Globus pallidus (tissue), 1 donor: ENCODE measurements at regions not wholly inside any gene's neighbourhood (a gene's known extent, or its start where the extent isn't known, plus 50 kb on each side); places are given as distances from the start of the nearest gene placed in this dataset.
"Not testable (repeated sequence)": the region's sequence is repeated elsewhere in the genome, so short reads cannot be mapped to it uniquely, and the experiment has no call there.

Experiments
- DNase-seq: peaks from one replicate; pipeline ENCODE4 v3.0.0-alpha.2; 2015; ENCODE audit warnings: low spot score

DNA sequence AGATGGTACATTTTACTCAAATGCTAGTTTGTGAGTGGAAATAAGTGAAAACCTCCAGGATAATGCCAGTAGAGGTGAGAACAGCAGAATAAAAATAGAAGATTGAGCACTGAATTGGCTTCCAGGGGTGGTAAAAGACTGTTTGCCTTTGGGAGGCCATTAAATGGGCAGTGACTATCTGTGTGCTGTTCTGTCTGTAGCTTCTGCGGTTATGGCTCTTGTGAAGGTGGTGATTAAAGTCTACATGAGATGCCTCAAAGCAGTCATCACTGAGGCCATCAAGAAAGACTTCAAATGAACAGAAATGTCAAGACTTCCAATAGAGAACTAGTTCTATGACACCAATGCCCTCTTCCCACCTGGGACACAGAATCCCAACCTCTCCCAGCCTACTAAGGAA is 108.8 kb downstream of the EFHB start:
- no peak for DNase-seq

DNA sequence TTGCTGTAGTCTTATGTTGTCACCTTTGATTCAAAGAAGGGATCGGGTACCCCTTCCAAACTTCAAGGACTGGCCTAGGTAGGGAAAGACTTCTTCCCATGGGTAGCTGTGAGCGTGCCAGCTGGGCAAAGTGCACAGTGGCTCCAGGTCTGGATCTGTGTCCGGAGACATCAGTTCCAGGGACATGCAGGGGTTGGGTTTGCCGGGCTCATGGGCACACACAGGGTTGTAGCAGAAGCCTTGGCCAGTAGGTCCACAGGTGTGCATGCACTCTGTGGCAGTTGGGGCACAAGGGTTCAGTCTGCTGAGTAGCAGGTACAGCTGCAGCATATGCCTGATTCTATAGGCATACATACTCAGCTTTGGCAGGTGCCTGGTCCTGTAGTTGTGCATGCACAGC is 111.2 kb downstream of the EFHB start:
- no peak for DNase-seq

DNA sequence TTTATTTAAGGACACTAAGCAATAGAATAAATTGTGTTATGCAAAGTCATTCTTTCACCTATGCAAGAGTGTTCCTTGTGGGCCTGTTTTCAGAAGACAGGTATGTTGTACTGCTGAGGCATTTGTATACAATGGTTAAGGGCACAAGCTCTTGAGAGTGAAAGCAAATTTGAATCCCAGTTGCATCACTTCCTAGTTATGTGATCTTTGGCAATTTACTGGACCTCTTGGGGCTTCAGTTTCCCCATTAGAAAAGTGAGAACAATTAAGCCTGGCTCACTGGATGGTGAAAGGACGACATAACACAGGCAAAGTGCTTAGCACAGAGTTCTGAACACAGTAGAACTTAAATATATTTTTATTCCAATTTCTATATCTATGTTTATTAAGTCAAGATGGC is 117.4 kb downstream of the EFHB start:
- DNase-seq = no peak

DNA sequence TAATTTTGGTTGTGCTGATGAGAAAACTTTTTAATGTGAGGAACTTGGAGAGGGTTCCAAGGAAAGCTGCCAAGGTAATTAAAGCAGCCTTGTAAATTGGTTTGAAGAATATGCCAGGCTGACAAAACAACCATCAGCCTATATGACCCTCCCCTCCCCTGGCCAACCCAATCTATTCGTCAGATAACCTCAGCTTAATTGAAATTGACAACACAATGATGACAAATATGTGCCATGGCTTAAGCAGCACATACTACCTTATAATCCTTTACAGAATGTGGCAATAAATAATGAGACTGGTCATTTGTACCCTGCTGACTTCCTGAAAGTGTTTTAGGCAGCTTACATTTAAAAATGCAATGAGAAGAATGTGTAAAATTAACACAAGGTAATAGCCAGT is 118.2 kb downstream of the EFHB start:
- no peak for DNase-seq

DNA sequence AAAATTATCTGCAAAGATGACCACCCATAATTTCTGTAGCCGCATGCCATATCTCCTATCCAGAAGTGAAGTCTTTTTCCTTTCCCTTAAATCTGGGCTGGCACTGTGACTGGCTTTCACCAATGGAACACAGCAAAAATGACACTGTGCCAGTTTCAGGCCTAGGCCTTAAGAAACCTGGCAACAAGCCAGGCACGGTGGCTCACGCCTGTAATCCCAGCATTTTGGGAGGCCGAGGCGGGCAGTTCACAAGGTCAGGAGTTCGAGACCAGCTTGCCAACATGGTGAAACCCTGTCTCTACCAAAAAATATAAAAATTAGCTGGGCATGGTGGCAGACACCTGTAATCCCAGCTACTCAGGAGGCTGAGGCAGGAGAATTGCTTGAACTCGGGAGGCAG is 120.3 kb downstream of the EFHB start:
- DNase-seq = not testable (repeated sequence)

DNA sequence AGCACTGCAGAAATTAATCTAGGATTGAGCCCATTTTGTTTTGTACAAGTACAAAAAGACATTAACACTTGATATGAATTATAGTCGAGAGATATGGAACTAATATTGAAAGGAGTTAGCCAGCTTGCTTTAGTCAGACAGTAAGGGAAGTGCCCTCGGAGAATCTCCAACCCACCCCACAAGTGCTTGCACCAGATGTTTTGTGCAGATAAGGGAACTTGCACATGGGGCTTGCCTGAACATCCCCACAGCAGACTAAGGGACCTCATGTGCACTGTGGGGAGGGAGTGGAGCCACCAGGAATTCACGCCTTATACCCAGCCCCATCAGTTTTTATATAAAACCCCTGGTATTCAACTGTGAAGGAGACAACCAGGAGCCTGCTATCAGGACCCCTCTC is 122.3 kb downstream of the EFHB start:
- no peak for DNase-seq

DNA sequence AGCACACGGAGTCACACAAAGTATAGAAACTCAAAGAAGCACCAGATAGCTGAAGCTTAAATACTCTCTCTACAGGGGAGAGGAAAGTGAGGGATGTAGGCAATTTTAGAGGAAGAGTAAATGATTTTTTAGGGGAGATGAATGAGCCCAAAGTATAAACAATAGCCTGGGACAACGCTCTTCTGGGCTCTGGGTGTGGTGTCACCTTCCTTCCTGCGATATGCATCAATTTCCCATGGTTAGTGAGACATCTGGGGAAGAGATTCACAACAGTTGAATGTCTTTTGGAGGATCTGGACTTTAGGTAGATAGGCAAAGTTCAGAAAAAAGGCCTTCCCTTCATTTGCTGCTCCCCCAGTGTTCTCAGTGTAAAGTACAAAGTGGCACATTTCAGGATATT is 125.2 kb downstream of the EFHB start:
- no peak for DNase-seq

DNA sequence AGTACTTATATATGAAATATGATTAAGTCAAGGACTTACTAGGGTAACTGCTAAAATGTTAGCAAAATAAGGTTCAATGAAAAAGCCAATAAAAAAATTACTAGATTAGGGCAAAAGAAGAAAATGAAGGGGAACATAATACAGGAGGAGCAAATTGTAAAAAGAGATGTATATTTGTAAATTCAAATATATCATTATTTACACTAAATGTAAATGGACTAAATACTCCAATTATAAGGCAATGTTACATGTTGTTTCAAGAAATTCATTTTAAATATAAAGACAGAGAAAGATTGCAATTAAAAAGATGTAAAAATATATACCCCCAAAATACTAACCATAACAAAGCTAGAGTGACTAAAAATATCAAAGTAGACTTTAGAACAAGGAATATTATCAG is 134.1 kb downstream of the EFHB start:
- DNase-seq = no peak

DNA sequence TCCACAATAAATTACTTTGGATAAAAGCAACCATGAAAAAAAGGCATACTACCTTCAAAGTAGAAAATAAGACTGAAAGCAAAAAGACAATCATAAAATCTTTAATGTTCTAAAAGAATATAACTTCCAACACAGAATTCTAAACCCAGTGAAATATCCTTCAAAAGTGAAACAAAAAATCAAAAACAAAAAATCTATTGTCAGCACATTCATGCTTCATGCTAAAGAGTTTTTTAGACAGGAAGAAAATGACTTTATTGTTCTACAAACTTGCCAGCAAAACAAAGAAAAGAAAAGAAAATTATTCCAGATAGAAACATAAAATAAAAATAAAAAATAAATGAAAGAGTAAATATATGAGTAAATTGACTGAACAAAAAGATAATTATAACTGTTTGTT is 134.9 kb downstream of the EFHB start:
- DNase-seq = no peak

DNA sequence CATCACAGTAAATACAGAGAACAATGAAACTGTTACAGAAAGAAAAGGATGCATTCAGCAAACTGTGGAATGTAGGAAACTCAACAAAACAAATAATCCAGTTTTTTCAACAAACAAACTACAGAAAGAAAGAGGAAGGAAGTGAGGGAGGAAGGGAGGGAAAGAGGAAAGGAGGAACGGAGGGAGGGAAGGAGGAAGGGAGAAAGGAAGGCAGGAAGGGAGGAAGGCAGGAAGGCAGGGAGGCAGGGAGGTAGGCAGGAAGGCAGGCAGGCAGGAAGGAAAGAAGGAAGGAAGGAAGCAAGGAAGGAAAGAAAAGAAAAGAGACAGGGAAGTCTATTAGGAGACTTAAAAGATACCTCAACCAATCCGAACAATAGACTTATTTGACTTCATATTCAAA is 135.7 kb downstream of the EFHB start:
- no peak for DNase-seq

DNA sequence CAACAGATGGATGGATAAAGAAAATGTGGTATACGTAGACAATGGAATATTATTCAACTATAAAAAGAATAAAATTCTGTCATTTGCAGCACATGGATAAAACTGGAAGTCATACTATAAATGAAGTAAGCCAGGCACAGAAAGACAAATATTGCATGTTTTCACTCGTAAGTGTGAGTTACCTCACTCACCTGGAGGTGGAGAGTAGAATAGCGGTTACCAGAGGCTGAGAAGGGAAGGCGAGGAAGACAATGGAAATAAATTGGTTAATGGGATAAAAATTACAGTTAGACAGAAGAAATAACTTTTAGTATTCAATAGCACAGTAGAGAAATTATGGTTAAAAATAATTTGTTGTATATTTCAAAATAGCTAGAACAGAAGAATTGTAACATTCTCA is 141.6 kb downstream of the EFHB start:
- DNase-seq = no peak

DNA sequence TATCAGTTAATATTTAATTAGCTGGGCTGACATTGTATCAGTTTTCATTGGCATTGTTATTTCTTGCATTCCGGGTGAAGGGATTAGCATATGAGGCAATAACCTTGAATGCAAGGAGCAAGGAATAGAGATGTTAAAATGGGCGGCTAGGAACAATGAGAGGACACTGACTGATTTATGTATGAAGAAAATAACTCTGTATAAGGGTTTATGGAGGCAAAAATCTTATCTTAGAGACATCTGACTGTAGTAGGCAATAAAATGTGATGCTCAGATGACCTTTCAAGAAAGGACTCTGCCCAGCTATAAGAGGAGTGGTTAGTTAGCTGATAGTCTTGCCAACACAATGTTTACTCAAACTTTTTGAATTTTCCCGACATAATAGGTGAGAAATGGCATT is 158.3 kb downstream of the EFHB start:
- no peak for DNase-seq

DNA sequence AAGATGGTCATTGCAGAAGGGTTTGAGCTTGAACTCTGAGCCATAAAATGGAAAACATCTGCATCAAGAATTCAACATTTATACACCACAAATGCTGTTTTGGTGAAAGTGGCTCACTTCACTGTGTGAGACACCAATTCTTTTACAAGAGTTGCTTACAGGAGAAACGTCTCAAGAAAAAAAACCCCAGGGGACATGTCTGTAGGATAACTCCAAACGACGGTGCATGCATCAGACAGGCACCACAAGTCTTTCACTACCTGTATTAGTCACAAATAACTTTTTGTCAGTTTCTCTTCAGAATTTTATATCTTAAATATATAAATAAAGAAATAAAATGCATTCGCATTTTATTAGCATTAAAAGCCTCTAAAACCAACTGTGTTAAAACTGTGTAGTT is 164.3 kb downstream of the EFHB start:
- DNase-seq = no peak

DNA sequence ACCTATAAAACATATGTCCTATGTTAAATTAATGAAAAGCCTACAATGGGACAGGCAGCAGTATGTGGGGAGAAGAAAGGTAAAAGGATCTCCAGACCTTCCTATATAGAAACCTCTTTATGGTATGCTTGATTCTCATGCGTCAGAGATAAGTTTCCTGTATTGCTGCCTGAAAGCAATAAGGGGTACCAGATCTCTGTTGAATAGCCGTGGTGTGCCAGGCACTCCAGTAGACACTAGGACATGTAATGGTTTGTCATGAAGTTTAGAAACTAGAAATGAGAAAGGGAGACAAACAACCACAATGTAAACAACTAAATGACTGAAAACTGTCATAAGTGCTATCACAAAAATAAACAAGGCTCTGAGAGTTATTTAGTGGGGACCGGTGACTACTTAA is 168.1 kb downstream of the EFHB start:
- DNase-seq = no peak

DNA sequence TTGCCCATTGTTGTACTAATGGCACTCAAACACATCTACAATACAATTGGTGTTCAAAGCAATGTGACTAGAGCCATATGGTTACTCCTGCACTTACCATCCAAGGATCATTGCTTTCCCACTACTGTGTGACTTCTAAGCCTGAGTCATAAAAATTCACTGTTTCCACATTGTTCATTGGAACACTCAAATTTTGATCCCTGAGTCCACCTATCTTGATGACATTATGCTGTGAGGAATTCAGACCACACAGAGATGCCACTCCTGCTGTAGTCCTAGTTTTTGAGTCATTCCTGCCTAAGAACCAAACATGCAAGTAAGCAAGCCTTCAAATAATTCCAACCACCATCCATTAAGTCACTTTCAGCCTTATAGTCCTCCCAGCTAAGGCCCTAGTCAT is 176.2 kb downstream of the EFHB start:
- no peak for DNase-seq

DNA sequence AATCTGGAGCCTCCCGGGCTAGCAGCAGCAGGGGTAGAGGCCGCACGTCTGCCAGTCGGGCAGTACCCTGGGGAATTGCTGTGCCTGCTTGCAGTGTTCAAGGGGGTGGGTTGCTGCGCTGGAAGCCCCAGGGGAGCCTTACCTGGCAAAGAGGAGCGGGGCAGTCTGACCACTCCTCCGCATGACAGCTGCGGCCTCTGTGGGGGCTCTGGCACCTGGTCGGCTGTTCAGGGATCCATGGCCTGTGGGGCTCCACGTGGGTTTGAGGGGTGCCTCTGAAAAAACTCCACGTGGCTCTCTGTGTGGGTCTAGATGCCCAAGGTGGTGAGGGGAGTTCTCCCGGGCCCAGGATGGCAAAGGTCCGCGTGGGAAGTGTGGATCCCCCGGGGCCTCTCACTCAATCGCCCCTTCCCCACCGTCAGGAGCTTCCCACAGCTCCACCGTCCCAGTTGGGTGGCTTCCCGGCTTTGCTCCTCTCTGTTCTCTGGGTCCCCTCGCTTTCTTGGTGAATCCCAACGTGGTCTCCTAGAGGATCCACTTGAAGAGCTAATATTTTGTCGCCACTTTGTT is 184.5 kb downstream of the EFHB start:
- DNase-seq = no peak

DNA sequence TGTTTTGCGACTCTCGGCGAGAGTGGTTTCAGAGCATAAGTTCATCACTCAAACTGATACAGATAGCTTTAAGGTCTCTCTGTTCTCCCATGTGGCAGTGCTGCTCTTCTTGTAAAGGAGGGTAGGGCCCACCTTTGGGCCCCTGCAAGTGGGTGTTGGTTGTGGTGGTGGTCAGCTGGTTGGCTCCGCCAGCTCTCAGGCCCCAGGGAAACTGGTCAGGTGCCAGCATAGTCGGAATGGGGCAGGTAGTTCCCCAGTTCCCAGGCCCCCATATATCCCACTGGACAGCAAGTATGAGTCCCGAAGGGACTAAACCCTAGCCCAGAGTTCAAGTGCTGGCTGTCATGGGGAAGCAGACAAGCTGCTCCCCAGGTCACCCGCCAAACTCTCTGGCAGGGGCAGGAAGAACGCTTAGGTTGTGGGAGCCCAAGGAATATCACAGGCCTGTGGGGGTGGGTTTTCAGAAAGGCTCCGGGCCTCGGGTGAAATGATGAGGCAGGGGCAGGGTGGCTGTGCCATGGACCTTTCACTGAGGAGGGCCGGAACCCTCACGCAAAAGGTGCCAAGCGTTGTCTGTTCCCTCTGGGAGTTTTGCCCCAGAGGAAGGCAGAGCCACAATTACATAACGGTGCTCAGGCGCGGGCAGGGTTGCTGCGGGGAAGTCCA is 185.1 kb downstream of the EFHB start:
- DNase-seq = no peak

DNA sequence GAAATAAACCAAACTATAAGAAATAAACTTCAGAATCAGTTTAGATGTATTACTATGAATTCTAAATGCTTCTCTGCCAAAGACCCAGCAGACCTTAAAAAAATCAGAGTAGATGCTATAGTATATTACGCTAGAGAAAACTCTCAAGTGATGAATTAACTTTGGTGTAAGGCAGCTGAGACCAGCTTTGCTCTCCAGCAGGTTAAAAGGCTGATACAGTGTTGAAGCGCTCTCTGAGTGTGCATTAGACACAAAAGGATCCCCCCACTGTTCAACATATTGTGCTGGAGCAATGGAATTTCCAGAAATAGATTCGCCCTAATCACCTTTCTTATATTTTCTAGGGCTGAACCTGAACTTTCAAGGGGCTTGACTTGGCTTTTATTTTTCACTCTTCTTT is 190.0 kb downstream of the EFHB start:
- no peak for DNase-seq

DNA sequence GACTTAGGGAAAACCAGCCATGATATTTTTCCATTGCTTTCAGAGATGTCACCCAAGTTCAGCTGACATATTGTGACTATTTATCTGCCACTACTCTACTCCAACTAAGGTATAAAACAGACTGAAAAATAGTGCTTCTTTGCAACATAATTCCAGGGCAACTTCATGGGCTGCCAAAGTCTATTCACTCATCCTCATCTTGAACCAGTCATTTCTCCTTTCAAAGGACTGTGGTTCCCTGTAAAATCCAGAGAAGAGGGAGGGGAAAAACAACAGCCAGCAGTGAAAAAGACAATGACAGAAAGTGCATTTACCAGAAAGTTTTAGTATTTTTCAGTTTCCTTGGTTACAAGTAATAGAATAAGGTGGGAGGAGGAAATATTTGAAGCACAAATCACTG is 191.1 kb downstream of the EFHB start:
- DNase-seq = no peak

DNA sequence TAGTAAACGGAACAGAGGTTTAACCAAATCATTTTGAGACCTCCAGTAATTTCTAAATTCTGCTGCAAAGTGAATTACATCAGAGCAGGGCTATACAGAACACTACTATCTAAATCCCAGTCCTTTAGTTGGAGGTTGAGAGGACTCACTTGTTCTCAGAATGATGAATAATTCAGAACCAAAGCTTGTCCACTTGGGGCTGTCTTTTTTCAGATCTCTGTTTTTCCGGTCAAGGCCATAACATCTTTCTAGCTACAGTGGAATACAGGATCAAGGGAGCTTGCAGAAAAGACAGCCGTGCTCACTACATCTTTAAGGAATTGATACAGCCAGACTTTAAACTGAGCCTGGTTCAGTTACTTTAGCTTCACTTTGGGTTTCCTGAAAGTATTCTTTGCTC is 194.5 kb downstream of the EFHB start:
- peak; percentile 80 for DNase-seq

DNA sequence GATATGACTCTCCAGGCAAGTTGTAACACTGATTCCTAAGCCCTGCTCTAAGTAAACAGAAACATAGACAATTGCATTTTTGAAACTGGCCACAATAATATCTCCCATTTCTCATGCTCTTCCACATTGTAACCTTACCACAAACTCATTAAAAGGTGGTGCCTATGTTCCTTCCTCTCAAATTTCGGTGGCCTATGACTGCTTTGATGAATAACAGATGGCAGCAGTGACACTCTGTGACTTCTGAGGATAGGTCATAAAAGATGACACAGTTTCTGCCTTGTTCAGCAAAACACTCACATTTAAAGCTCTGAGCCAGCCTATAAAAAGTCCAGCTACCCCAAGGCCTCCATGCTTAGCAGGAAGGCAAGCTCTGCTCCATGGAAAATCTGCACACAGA is 195.2 kb downstream of the EFHB start:
- peak; percentile 1 for DNase-seq

DNA sequence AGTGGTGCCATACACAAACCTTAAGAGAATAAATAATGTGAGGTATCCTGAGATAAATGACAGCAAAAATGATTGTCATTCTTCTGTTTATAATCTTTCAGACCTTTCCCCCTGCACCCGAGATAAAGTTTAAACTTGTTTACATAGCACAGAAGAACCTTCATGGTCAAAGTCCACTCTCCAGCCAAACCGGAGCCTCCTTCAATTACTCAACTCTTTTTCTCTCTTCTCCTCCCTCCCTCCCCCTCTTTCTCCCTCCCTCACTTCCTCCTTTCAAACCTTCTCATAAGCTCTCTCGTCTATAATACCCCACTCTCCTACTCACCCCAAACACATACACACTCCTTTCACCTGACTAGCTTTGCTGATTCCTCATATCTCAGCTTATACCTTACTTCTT is 198.9 kb downstream of the EFHB start:
- no peak for DNase-seq

DNA sequence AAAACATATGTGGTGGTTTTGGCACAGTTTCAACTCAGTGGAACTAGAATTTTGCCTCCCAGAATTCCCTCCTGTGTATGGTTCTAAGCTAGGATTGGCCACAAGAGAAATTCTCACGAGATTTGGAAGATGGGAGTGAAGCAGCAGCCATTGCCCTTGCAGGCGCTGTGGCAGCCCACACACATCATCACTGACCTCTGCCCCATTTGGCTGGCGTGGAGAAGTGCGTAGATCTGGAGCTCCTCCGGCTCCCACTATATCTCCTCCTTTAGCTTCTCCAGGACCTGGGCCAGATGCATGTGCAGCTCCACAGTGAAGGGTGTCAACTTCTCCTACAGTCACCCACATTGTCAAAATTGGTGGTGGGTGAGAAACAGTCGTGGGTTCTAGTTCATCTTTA is 199.6 kb downstream of the EFHB start:
- DNase-seq = no peak

DNA sequence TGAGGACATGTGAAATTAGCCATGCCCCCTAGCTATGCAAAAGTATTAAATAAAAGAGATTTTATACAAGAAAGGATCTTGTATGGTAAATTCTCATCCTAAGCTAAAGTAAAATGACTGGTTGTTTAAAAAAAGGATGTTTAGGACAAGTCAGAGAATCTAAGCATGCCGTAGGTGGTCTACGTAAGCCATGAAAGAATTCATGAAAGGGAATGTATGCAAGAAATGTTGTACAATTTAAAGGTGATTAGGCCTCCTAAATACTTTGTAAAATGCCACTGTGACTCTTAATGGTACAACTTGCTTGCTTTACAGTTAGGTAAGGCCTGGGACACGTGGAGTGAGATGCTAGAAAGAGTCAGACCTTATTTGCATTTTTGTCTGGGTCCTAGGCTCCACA is 209.0 kb downstream of the EFHB start:
- DNase-seq = no peak

DNA sequence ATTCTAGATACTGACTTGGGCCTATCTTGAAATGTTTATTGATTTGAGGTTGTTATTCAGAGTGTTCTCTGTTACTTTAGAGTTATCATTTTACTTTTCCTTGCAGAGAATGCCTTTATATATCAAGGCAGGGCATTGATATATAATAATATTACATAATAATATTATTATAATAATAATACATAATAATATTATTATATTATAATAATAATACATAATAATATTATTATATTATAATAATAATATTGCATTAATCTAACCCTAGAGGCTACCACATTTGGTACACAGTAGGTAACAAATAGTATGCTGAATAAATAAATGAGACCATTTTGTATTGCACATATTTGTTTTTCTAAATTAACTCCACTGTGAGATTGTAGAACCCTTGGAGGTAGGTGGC is 216.3 kb downstream of the EFHB start:
- no peak for DNase-seq
